IMR-90 (cell line): ENCODE measurements at regions not wholly inside any gene's neighbourhood (a gene's known extent, or its start where the extent isn't known, plus 50 kb on each side); places are given as distances from the start of the nearest gene placed in this dataset.
A peak's percentile ranks its signal among the peaks of the same experiment; 100 is the strongest.

Experiments
- ATAC-seq: fragments of 200-7000 bp; cut with Tn5 transposase; 2 replicates; pipeline ENCODE4 v1.9.1; 2020; ENCODE audit warnings: low read depth, mild to moderate bottlenecking, moderate library complexity
- BruUV-seq: library from RNA; stranded (reverse); fragments of 400-500 nt; replicated peaks from 2 replicates; lab custom pipeline; 2021; lab: Mats Ljungman, UMichigan
- CTCF ChIA-PET: fragments of 300-600 bp; formaldehyde crosslinking; extraction: SDS; loops from one replicate; lab custom pipeline; 2021; ENCODE audit warnings: antibody characterized with exemption; lab: Yijun Ruan, JAX
- POLR2A ChIA-PET: fragments of 300-600 bp; sonication (Branson Sonifier 250); formaldehyde crosslinking; loops from one replicate; lab custom pipeline; 2022; ENCODE audit warnings: antibody characterized with exemption; ENCODE audit not compliant: unreplicated experiment; lab: Charles Lee
- DNase-seq: peaks from one replicate; pipeline ENCODE4 v3.0.0; 2013
- H2AFZ ChIP-seq: replicated peaks from 2 replicates; pipeline ENCODE3; 2013; ENCODE audit warnings: low read length, mild to moderate bottlenecking; ENCODE audit not compliant: poor library complexity
- H2AK5ac ChIP-seq: 2 replicates; pipeline ENCODE4 v1.6.1; 2013; ENCODE audit warnings: low read depth, low read length, inconsistent platforms
- H2AK9ac ChIP-seq: replicated peaks from 2 replicates; pipeline ENCODE3; 2013; ENCODE audit warnings: mild to moderate bottlenecking, low read depth, low read length, moderate library complexity; ENCODE audit not compliant: poor library complexity
- H2BK120ac ChIP-seq: 2 replicates; pipeline ENCODE4 v1.6.1; 2013; ENCODE audit warnings: low read depth, low read length, inconsistent platforms
- H2BK15ac ChIP-seq: 3 replicates; pipeline ENCODE4 v1.6.1; 2013; ENCODE audit warnings: low read depth, low read length, inconsistent platforms
- H2BK20ac ChIP-seq: 2 replicates; pipeline ENCODE4 v1.6.1; 2013; ENCODE audit warnings: low read depth, mild to moderate bottlenecking, inconsistent platforms, low read length, moderate library complexity
- H2BK5ac ChIP-seq: 2 replicates; pipeline ENCODE4 v1.6.1; 2013; ENCODE audit warnings: mild to moderate bottlenecking, low read depth, low read length, inconsistent platforms; ENCODE audit not compliant: poor library complexity, severe bottlenecking
- H3K14ac ChIP-seq: replicated peaks from 2 replicates; pipeline ENCODE4 v1.6.1; 2013; ENCODE audit warnings: low read depth, low read length, inconsistent platforms
- H3K18ac ChIP-seq: 2 replicates; pipeline ENCODE4 v1.6.1; 2013; ENCODE audit warnings: low read depth, low read length, control low read depth
- H3K23ac ChIP-seq: 2 replicates; pipeline ENCODE4 v1.6.1; 2013; ENCODE audit warnings: low read depth, low read length, inconsistent platforms
- H3K27ac ChIP-seq: 2 replicates; pipeline ENCODE4 v1.5.1; 2013; ENCODE audit warnings: mild to moderate bottlenecking, control low read depth, low read length; ENCODE audit not compliant: insufficient read depth
- H3K27me3 ChIP-seq: 2 replicates; pipeline ENCODE4 v1.6.1; 2013; ENCODE audit warnings: low read length; ENCODE audit not compliant: control insufficient read depth, insufficient read depth
- H3K36me3 ChIP-seq: 2 replicates; pipeline ENCODE4 v1.6.1; 2013; ENCODE audit warnings: low read length, mixed read lengths; ENCODE audit not compliant: control insufficient read depth, insufficient read depth
- H3K4ac ChIP-seq: 2 replicates; pipeline ENCODE4 v1.6.1; 2013; ENCODE audit warnings: low read depth, low read length, inconsistent platforms
- H3K4me1 ChIP-seq: 2 replicates; pipeline ENCODE4 v1.6.1; 2013; ENCODE audit warnings: low read length, mixed read lengths; ENCODE audit not compliant: control insufficient read depth, insufficient read depth
- H3K4me2 ChIP-seq: 2 replicates; pipeline ENCODE4 v1.6.1; 2013; ENCODE audit warnings: low read depth, mild to moderate bottlenecking, control low read depth, low read length, moderate library complexity
- H3K4me3 ChIP-seq: 2 replicates; pipeline ENCODE4 v1.5.1; 2013; ENCODE audit warnings: low read depth, mild to moderate bottlenecking, control low read depth, low read length, moderate library complexity; ENCODE audit not compliant: insufficient read depth
- H3K56ac ChIP-seq: 2 replicates; pipeline ENCODE4 v1.6.1; 2013; ENCODE audit warnings: low read length, inconsistent platforms; ENCODE audit not compliant: insufficient read depth; ENCODE audit errors: extremely low read depth
- H3K79me1 ChIP-seq, 2 experiments: 2 replicates each; pipeline ENCODE4 v1.6.1; 2013; ENCODE audit warnings: low read length in 2 of 2, inconsistent platforms in 1 of 2, low read depth in 1 of 2
- H3K9ac ChIP-seq: 2 replicates; pipeline ENCODE4 v1.6.1; 2013; ENCODE audit warnings: low read depth, low read length, control low read depth
- H3K9me1 ChIP-seq: 2 replicates; pipeline ENCODE4 v1.6.1; 2013; ENCODE audit warnings: low read length, inconsistent platforms; ENCODE audit not compliant: insufficient read depth
- H3K9me3 ChIP-seq: 2 replicates; pipeline ENCODE4 v1.6.1; 2013; ENCODE audit warnings: low read length; ENCODE audit not compliant: control insufficient read depth, insufficient read depth
- H4K20me1 ChIP-seq: 2 replicates; pipeline ENCODE4 v1.6.1; 2013; ENCODE audit warnings: low read length, inconsistent platforms; ENCODE audit not compliant: insufficient read depth
- H4K5ac ChIP-seq: 2 replicates; pipeline ENCODE4 v1.6.1; 2013; ENCODE audit warnings: mild to moderate bottlenecking, low read depth, low read length, control low read depth
- H4K8ac ChIP-seq, 2 experiments: 2 replicates each; pipeline ENCODE4 v1.6.1; 2013; ENCODE audit warnings: low read depth in 2 of 2, low read length in 2 of 2, control low read depth in 1 of 2, inconsistent platforms in 1 of 2
- H4K91ac ChIP-seq: 2 replicates; pipeline ENCODE4 v1.6.1; 2013; ENCODE audit warnings: low read depth, low read length, inconsistent platforms; ENCODE audit not compliant: insufficient read depth
- BHLHE40 ChIP-seq: fragments of 150-350 bp; IDR thresholded peaks from 2 replicates; pipeline ENCODE4 v1.6.1; 2016; ENCODE audit warnings: mild to moderate bottlenecking, low read depth, low read length
- CEBPB ChIP-seq: IDR thresholded peaks from 2 replicates; pipeline ENCODE4 v1.6.1; 2012; ENCODE audit warnings: low read depth, low read length, improper control_type of control experiment
- CHD1 ChIP-seq: IDR thresholded peaks from 2 replicates; pipeline ENCODE4 v1.6.1; 2012; ENCODE audit warnings: low read depth, low read length, improper control_type of control experiment
- CTCF ChIP-seq: conservative IDR thresholded peaks from 2 replicates; pipeline ENCODE4 v1.5.1; 2012; ENCODE audit warnings: mild to moderate bottlenecking, low read depth, low read length, improper control_type of control experiment
- ELK1 ChIP-seq: fragments of 150-350 bp; IDR thresholded peaks from 2 replicates; pipeline ENCODE4 v1.6.1; 2016; ENCODE audit warnings: low read depth, mild to moderate bottlenecking, low read length, moderate library complexity, borderline replicate concordance
- FOS ChIP-seq: fragments of 150-350 bp; IDR thresholded peaks from 2 replicates; pipeline ENCODE4 v1.6.1; 2016; ENCODE audit warnings: low read depth, low read length
- MAFK ChIP-seq: IDR thresholded peaks from 2 replicates; pipeline ENCODE4 v1.6.1; 2012; ENCODE audit warnings: low read depth, low read length, improper control_type of control experiment
- MAZ ChIP-seq: IDR thresholded peaks from 2 replicates; pipeline ENCODE4 v1.6.1; 2012; ENCODE audit warnings: low read depth, mild to moderate bottlenecking, low read length, improper control_type of control experiment, moderate library complexity, borderline replicate concordance
- MXI1 ChIP-seq: IDR thresholded peaks from 2 replicates; pipeline ENCODE4 v1.6.1; 2012; ENCODE audit warnings: low read depth, mild to moderate bottlenecking, low read length, moderate library complexity, borderline replicate concordance
- NFE2L2 ChIP-seq: fragments of 150-350 bp; IDR thresholded peaks from 2 replicates; pipeline ENCODE4 v1.6.1; 2016; ENCODE audit warnings: low read depth, mild to moderate bottlenecking, low read length
- POLR2A ChIP-seq: IDR thresholded peaks from 2 replicates; pipeline ENCODE4 v1.6.1; 2012; ENCODE audit warnings: mild to moderate bottlenecking, low read depth, low read length
- RFX5 ChIP-seq: IDR thresholded peaks from 2 replicates; pipeline ENCODE4 v1.8.0; 2012; ENCODE audit warnings: low read depth, mild to moderate bottlenecking, low read length, moderate library complexity
- SMC3 ChIP-seq: fragments of 150-350 bp; IDR thresholded peaks from 2 replicates; pipeline ENCODE4 v1.6.1; 2016; ENCODE audit warnings: low read depth, mild to moderate bottlenecking, antibody characterized with exemption, low read length, moderate library complexity
- USF2 ChIP-seq: fragments of 150-350 bp; IDR thresholded peaks from 2 replicates; pipeline ENCODE4 v1.6.1; 2017; ENCODE audit warnings: mild to moderate bottlenecking, antibody characterized with exemption, low read length, low read depth
- WGBS, 2 experiments: methylation state at CpG; one replicate each; pipeline versions ENCODE4 v1.1.5 to v1.1.7; 2013; ENCODE audit warnings: missing lambda C conversion rate in 2 of 2; ENCODE audit not compliant: insufficient read length in 1 of 2; ENCODE audit errors: extremely low coverage in 2 of 2; 5-methylcytosine and 5-hydroxymethylcytosine counted together
- dilution Hi-C: fragments of 300-500 bp; cut with HindIII; formaldehyde crosslinking; loops from one replicate; pipeline ENCODE4 v1.14.3; 2018; ENCODE audit warnings: low sequenced_read_pairs; ENCODE audit not compliant: unreplicated experiment
- in situ Hi-C: fragments of 300-500 bp; cut with MboI; formaldehyde crosslinking; loops from 3 replicates; pipeline ENCODE4 v1.14.3; 2019; ENCODE audit warnings: low sequenced_read_pairs, inconsistent platforms, mixed read lengths
- intact Hi-C: fragments of 100-400 bp; cut with micrococcal nuclease; formaldehyde crosslinking; loops from 2 replicates; pipeline ENCODE4 v1.10.0; 2022

DNA sequence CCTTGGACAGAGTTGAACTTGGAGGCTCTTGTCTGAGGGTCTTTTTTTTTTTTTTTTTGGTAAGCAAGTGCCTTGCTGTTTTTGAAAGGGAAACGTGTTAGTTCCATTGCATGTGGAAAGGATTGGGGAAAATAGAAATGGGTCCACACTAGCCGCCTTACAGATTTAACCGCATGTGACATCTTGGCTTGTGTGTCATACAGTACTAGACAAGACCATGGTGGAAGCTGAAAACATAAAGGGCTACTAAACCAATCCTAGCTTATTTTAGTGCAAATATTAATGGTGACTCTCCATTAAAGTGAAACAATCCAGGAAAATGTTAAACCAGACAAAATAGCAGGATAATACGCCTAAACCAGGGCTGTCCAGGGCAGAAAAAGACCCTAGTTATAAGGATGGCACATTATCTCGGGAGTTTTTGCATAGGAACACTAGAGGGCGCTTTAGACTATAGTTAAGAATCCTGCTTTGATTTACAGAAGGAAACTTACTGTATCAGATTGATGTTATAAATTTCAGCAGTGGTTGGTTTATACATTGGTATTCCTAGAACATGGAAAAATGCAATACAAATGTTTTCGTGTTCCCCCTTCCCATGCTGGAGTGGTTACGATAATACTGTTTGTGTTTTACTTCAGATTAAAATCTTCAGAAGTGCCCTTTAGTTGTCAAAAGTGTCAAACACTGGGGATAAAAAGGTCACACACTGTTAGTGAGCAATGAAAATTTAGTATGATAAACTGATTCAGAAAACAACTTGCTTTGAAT, 59.8 kb upstream of the DEK start:
- no peaks in the 10 kb centered on the region for H3K36me3 ChIP-seq
- POLR2A ChIA-PET = no interaction called here
- TF ChIP-seq MAZ (no peak), NFE2L2 (no peak), USF2 (no peak), ELK1 (no peak), SMC3 (peak; percentile 83), CTCF (peak; percentile 77), POLR2A (no peak), MXI1 (no peak), CHD1 (no peak), BHLHE40 (no peak), FOS (no peak), MAFK (no peak), CEBPB (no peak), RFX5 (no peak)

More for the DNA sequence above, 59.8 kb upstream of the DEK start:
- Histone ChIP-seq H3K9ac (no peak overlapping the region), H3K4me1 (peaks cover 2% of the 10 kb centered on the region; the same call in 1 of the 2 replicates), H3K23ac (no peak overlapping the region), H2BK5ac (no peak overlapping the region), H2AFZ (no peak overlapping the region), H2BK20ac (no peak overlapping the region; the same call in 1 of the 2 replicates), H4K91ac (no peak overlapping the region), H3K4ac (no peak overlapping the region), H3K9me1 (no peaks in the 10 kb centered on the region), H4K8ac (peak overlapping the region in 1 of 2 experiments; percentile 25; a peak in 1 of 4 replicates), H2BK120ac (no peak overlapping the region; the same call in 1 of the 2 replicates), H3K56ac (no peak overlapping the region), H4K20me1 (no peaks in the 10 kb centered on the region), H3K9me3 (no peaks in the 10 kb centered on the region), H3K79me1 (no peaks in the 10 kb centered on the region), H4K5ac (peak overlapping the region; percentile 23; the same call in 1 of the 2 replicates), H3K18ac (no peak overlapping the region; the same call in 1 of the 2 replicates), H3K27ac (no peak overlapping the region), H2AK5ac (no peak overlapping the region; the same call in 1 of the 2 replicates), H2AK9ac (no peak overlapping the region), H3K27me3 (no peaks in the 10 kb centered on the region), H2BK15ac (no peak overlapping the region), H3K4me2 (no peak overlapping the region), H3K4me3 (no peak overlapping the region), H3K14ac (no peak overlapping the region)
- intact Hi-C loops (loop anchor here (1.0 kb wide), 1 partner anchor 180 kb away; no protein-coding TSS in a partner anchor), in situ Hi-C loops (no loop called here), dilution Hi-C loops (no loop called here)
- no CpG with 5 or more reads among the region's 8 CpGs for WGBS, 2 experiments
- peak; percentile 61 for DNase-seq
- CTCF ChIA-PET = interaction anchor here (0.6 to 2.9 kb wide), 3 partner anchors 64 to 180 kb away, joined by 3 to 32 read pairs (median 4); no protein-coding TSS in a partner anchor
- ATAC-seq = peak; percentile 88
- BruUV-seq = no TSS peak
